IPS-18c (cell line): ENCODE measurements at regions not wholly inside any gene's neighbourhood (a gene's known extent, or its start where the extent isn't known, plus 50 kb on each side); places are given as distances from the start of the nearest gene placed in this dataset.

Source experiments
- H3K4me3 ChIP-seq: 2 replicates; pipeline ENCODE4 v1.7.0; 2013; ENCODE audit warnings: low read depth, mild to moderate bottlenecking, low read length, moderate library complexity; ENCODE audit not compliant: insufficient read depth
- H3K9me3 ChIP-seq: one replicate; pipeline ENCODE4 v1.6.1; 2013; ENCODE audit warnings: mild to moderate bottlenecking, low read length, moderate library complexity; ENCODE audit not compliant: control insufficient read depth, insufficient read depth

DNA sequence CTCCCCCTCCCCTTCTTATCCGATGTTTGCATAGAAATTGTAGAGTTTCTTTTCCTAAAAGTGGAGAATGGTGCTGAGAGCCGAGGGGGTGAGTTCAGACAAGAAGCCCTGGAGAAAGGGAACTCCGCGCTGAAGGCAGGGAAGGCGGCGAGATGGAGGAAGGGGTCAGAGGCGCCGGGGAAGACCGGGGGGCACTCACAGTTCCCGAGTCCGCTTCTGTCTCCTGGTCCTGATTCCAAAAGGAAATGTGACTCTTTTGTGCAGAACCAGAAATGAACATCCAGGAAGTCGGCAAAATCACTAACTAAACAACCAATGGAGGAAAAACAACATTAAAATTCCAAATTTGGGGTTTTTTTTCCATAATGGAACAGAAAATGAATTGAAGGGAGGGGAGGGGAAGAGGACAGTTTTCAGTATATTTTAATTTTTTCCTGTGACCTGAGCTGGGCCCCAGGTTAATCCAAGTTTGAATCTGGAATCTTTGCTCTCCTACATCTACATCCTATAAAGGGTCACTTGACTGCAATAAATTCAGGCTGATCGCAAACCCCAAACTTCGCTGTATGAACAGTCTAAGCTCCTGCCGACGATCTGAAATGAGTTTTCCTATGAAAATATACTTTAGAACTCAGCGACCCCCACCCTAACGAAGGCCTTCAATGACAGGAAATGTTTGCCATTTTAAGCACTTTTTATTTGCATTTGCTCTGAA lies 252.3 kb downstream of the C16orf95 start:
- Histone ChIP-seq H3K9me3 (no peaks in the 10 kb centered on the region), H3K4me3 (no peak overlapping the region)

DNA sequence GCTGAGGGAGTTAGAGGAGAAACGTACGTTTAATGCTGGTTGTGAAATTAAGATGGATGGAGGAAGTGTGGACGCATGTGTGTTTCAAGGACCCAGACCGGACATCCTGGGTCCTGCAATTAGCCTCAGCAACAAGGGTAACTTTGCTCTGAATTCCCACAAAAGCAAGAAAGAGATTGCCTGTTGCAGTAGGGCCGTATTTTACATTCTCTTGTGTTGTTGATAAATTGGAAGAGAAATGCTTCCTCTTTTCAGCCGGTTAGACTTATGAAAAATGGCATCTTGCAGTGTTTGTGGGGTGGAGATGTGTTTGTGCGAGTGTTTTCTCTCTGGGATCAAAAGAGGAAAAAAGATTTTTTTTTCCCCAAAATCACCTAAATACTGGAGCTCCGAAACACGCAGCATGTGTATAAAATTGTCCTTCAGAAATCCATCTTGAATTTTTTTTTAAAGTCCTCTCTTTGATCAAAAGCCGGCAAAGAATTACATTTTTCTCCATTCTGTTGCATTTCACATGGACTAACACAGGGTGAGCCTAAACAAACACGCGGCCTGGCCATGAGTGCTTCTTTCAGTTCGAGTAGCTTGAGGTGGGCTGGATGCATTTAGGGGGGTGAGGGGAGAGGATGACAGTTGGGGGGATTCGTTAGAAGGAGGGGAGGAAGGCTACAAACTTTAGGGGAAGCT lies 251.6 kb downstream of the C16orf95 start:
- H3K4me3 ChIP-seq = no peak overlapping the region
- no peaks in the 10 kb centered on the region for H3K9me3 ChIP-seq

DNA sequence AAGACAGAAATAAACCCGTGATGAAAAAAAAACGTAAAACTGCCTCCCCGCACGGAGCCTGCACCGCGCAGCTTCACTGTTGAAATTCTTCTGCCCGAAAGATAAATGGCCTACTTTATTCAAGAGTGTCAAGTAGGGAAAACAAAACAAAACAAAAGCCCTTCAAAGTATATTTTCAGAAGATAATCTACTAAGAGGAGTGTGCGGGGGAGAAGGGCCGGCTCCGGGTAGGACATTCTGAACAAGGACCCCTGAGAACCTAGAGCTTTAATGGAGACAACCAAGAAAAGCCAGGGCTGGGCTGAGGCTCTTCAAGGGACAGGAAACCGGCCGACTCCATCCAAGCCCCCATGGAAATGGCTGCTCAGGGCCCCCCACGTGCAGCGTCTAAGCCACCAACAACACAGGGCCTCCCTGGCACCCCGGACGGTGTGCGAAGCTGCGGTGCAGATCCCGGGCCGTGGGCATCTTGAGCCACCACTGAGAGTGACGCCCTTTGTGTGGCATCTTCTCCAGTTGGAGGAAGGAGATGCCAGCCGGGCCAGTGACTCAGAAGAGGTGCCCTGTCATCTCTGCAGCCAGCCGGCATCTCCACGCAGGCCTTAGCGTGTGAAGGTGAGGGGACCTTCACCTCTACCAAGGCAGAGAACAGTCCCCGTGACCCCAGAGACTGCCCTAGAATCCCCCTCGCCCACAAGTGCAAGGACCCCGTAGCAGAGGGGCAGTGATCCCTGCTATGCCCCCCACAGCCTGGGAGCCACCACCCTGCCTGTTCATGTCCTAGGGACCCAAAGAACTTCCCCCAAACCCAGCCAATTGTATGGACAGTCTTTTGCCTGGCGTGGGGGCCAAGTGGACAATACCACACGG lies 250.8 kb downstream of the C16orf95 start:
- Histone ChIP-seq H3K4me3 (no peak overlapping the region), H3K9me3 (no peaks in the 10 kb centered on the region)

DNA sequence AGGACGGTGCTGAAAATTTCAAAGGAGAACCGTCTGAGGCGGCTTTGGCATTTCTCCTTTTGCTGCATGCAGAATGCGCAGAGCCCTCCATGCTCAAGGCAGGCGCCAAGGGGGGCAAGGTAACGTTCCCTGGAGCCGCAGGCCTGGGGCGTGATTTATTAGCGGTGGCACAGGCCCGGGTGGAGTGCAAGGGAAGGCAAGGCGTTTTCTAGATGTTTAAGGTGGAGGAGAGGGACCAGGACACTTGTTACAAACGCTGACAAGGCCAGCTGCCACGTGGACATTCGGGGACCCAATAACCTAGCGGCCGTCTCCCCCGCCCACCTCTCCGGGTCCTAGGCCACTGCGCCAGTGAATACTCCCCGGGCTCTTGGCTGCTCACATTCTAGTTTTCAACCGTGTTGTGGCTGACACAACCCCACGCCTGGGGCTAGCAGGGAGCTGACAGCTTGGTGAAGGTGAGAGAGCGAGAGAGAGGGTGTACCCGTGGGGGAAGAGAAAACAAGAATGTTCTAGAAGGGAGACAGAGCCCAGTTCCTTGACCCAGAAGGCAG lies 250.1 kb downstream of the C16orf95 start:
- Histone ChIP-seq H3K9me3 (no peaks in the 10 kb centered on the region), H3K4me3 (no peak overlapping the region)

DNA sequence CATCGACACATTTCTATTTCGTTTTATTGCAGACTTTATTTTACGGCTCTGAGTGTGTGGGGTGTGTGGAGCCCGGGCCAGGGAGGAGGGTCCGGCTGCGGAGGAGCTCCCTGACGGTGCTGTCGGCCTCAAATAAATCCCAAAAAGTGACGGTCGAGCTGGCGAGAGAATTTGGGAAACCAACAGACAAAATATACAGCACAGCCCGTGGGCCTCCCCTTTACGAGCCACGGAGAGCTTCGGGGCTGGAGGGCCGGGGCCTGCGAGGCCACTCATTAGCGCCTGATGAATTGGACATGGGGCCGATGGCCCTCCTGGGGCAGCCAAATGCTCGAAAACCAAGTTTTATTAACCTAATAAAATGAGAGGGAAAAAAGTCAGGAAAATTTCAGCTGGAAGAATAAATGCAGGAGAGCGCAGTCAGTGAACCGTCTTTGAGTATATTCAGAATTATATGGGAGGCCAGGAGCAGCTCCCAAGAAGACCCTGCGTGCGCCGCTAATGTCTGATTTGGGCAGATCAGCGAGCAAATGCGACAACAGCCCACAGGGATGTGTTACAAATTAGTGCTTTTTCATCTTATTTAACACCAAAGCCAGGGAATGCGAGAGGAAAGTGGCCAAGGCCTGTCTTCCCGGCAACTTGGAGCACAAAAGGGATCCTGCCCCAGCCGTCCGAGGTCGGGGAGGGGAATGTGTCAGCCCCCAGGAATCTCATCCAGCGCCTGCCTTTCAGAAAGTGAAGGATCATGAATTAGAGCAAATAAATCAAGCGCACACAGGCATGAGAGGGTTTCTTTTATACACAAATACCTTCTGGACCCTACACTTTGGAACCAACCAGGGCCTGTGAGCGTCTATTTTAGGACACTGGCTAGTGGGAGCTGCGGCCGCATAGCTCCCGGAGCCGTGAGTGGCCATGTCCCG lies 249.1 kb downstream of the C16orf95 start:
- no peaks in the 10 kb centered on the region for H3K9me3 ChIP-seq
- no peak overlapping the region for H3K4me3 ChIP-seq

DNA sequence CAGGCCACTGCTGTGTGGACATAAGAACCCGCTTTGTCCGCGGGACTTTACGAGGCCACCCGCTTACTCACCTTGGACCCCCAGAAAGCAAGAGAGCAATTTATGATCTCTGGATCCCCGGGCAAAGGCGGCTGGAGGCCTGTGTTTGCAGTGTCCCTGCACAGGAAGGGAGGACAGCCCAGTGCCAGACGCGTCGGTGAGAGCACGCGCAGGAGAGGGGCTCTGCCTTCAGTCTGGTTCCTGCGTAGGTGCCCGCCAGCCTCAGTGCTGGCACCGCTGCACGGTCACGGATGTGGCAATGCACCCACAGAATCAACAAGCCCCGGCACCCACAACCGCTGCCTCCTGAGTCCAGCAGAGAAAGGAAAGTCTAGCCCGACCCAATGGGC lies 248.4 kb downstream of the C16orf95 start:
- Histone ChIP-seq H3K4me3 (no peak overlapping the region), H3K9me3 (no peaks in the 10 kb centered on the region)

DNA sequence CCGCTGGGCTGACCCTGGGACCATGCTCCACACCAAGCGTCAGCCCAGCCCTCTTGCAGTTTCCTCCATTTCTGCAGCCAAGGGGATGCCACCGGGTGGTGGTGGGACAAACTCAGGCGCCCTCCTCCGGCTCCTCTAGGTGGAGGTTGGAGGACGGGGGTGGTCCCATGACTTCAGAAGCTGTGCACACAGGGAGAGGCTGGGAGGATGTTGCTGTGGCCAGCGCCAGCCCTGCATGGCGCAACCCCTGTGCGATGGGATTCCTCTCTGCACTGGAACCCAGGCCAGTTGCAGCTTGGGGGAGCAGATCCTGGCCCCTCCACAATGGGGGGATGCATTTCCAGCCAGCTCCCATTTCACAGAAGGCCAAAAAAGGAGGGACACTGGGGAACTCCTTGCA lies 246.5 kb downstream of the C16orf95 start:
- H3K9me3 ChIP-seq = no peaks in the 10 kb centered on the region
- H3K4me3 ChIP-seq = no peak overlapping the region

GRCh38 chr16:87072101-87072500 lies 245.1 kb downstream of the C16orf95 start:
- H3K9me3 ChIP-seq = no peaks in the 10 kb centered on the region
- H3K4me3 ChIP-seq = no peak overlapping the region

GRCh38 chr16:87074641-87075318 lies 242.4 kb downstream of the C16orf95 start:
- Histone ChIP-seq H3K4me3 (no peak overlapping the region), H3K9me3 (no peaks in the 10 kb centered on the region)

GRCh38 chr16:87075319-87075860 lies 241.8 kb downstream of the C16orf95 start:
- Histone ChIP-seq H3K9me3 (no peaks in the 10 kb centered on the region), H3K4me3 (no peak overlapping the region)

- H3K9me3 ChIP-seq = peaks cover 4% of the 10 kb centered on the region
- no peak overlapping the region for H3K4me3 ChIP-seq
These were observed 240.8 kb downstream of the C16orf95 start for GRCh38 chr16:87076331-87076949.

DNA sequence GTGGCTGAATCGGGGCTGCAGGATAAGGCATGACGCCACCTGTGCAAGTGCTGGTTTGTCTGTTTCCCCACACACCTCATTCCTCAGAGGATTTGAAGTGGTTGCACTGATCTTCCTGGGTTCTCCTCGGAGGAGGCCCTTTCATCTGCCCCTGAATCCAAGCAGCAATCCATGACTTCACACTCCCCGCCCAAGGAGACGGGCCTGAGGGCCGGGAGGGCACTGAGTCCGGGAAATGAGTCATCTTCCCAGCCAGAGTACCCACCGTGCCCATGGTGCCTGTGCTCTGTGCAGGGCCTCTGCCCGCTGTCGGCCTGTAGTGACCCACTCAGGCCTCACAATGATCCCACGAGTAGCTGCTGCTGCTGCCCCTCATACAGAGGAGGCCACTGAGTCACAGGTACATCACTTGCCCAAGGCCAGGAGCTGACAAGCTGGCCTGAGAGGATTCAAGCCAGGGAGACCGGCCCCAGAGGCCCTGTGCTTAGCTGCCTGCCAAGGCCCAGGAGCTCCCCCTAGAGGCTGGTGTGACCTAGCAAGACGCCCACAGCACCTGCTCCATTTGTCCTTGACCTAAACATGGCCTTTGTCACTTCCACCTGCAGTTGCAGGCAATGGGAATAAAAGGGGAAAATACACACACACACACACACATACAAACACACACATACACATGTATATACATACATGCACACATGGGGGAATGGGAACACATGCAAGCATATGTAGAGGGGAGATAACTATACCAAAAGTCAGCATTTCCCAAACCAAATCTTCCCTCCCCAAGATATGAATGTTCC lies 240.0 kb downstream of the C16orf95 start:
- Histone ChIP-seq H3K4me3 (no peak overlapping the region), H3K9me3 (peaks cover 7% of the 10 kb centered on the region)

DNA sequence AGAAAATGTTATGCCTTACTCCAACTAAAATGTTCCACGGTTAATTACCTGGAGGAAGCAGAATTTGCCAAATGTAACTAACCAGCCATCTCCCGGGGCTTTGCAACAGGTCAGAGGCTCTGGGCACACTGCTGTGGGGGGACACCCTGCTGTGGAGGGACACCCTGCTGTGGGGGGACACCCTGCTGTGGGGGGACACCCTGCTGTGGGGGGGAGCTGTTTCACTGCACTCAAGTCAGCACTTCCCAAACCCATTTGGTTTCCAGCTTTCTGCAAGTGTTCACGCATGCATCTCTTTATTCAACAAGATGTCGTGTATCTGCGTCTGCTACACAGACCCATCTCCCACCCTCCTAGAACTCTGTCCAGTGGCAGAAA lies 239.5 kb downstream of the C16orf95 start:
- Histone ChIP-seq H3K9me3 (peaks cover 7% of the 10 kb centered on the region), H3K4me3 (no peak overlapping the region)

DNA sequence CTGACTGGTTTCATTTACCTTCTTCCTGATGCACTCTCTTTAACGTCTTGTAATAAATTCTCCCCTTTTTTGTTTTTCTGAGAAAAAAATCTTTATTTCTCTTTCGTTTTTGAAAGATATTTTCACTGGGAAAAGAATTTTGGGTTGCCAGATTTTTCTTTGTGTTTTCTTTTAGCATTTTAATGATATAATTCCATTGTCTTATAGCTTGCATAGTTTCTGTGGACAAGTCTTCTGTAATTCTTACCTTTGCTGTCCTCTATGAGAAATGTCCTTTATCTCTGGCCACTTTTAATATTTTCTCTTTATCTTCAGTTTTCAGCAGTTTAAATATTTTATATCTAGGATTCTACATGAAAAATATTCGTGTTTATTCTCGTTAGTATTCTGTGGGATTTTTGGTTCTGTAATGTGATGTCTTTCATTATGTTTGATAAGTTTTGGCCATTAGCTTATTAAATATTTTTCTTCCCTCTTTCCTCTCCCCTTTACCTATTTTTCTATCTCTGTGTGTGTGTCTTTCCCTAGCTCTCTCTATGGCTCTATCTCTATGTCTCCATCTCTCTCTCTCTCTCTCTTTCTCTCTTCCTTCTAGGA lies 236.5 kb downstream of the C16orf95 start:
- Histone ChIP-seq H3K4me3 (no peak overlapping the region), H3K9me3 (peaks cover 7% of the 10 kb centered on the region)

DNA sequence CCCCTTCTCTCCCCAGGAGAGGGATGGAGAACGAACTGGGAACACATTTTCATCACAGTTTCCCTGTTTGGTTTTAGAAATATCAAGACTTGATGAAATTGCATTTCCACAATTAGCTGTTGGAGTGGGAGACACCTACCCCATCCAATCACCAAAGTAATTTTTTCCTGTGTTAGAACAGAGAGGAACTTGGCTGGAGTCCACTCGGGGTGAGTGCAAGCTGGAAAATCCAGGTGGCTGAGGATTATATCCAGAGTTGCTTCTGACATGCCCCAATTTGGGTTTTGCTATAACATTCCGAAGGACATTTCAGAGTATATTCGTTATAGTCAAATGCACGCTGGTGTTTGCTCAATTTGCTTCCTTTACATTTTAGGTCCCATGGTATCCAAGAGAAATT lies 231.8 kb downstream of the C16orf95 start:
- no peak overlapping the region for H3K4me3 ChIP-seq
- peaks cover 7% of the 10 kb centered on the region for H3K9me3 ChIP-seq
